ENCODE measurements at regions not wholly inside any gene's neighbourhood (a gene's known extent, or its start where the extent isn't known, plus 50 kb on each side); places are given as distances from the start of the nearest gene placed in this dataset.

GRCh38 chr4:35652197-35652596 lies 592.1 kb downstream of the ARAP2 start:
- H3K27me3 Mint-ChIP-seq (ENCODE audit: low read depth), result no peaks in the 10 kb centered on the region
- H3K9me3 Mint-ChIP-seq, result no peaks in the 10 kb centered on the region
- no peak overlapping the region for H3K27ac Mint-ChIP-seq
- intact Hi-C loops (cut with micrococcal nuclease), result no loop called here
- no peak for DNase-seq
- H3K36me3 Mint-ChIP-seq (ENCODE audit: low read depth), result no peaks in the 10 kb centered on the region
- H3K4me3 Mint-ChIP-seq, result no peak overlapping the region
- H3K4me1 Mint-ChIP-seq (ENCODE audit: low read depth), result no peaks in the 10 kb centered on the region
- CTCF ChIA-PET, result no interaction called here

GRCh38 chr4:35653451-35653850 lies 590.9 kb downstream of the ARAP2 start:
- Mint-ChIP-seq H3K4me3 (no peak overlapping the region), H3K9me3 (no peaks in the 10 kb centered on the region), H3K27ac (no peak overlapping the region), H3K4me1 (ENCODE audit: low read depth) (no peaks in the 10 kb centered on the region), H3K36me3 (ENCODE audit: low read depth) (no peaks in the 10 kb centered on the region), H3K27me3 (ENCODE audit: low read depth) (no peaks in the 10 kb centered on the region)
- intact Hi-C loops (cut with micrococcal nuclease), result no loop called here
- CTCF ChIA-PET, result no interaction called here
- DNase-seq, result no peak

- no peak for DNase-seq
- intact Hi-C loops (cut with micrococcal nuclease), result no loop called here
- Mint-ChIP-seq H3K36me3 (ENCODE audit: low read depth) (no peaks in the 10 kb centered on the region), H3K9me3 (peaks cover 1% of the 10 kb centered on the region), H3K4me1 (ENCODE audit: low read depth) (no peaks in the 10 kb centered on the region), H3K27ac (no peak overlapping the region), H3K4me3 (no peak overlapping the region), H3K27me3 (ENCODE audit: low read depth) (no peaks in the 10 kb centered on the region)
- CTCF ChIA-PET, result no interaction called here
These were observed 571.2 kb downstream of the ARAP2 start for GRCh38 chr4:35673137-35673536.

- intact Hi-C loops (cut with micrococcal nuclease), result no loop called here
- Mint-ChIP-seq H3K27ac (no peak overlapping the region), H3K4me1 (ENCODE audit: low read depth) (no peaks in the 10 kb centered on the region), H3K4me3 (no peak overlapping the region), H3K9me3 (peaks cover 4% of the 10 kb centered on the region), H3K36me3 (ENCODE audit: low read depth) (no peaks in the 10 kb centered on the region), H3K27me3 (ENCODE audit: low read depth) (no peaks in the 10 kb centered on the region)
- no peak for DNase-seq
- CTCF ChIA-PET, result no interaction called here
These were observed 559.6 kb downstream of the ARAP2 start for GRCh38 chr4:35684755-35685154.

DNA sequence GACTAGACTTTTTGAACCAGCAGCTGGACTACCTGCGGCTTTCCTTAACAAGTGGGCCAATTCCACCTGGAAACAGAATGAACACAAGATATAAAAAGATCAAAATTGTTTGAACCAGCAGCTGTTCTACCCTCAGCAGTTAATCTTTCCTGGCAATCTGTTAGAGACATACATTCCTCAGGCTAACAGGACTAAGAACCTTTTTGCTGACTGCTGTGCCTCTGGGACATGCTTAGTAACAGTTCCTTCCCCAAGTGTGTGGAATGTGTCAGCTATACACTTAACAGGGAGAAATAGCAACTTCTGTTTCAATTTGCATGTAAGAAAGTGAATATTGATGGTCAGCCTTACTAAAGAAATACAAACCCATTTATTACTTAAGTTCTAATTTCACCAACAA lies 554.4 kb downstream of the ARAP2 start:
- H3K27ac Mint-ChIP-seq, result no peak overlapping the region
- no peak overlapping the region for H3K4me3 Mint-ChIP-seq
- no peaks in the 10 kb centered on the region for H3K27me3 Mint-ChIP-seq (ENCODE audit: low read depth)
- no peaks in the 10 kb centered on the region for H3K4me1 Mint-ChIP-seq (ENCODE audit: low read depth)
- CTCF ChIA-PET, result no interaction called here
- no peak for DNase-seq
- no peaks in the 10 kb centered on the region for H3K9me3 Mint-ChIP-seq
- intact Hi-C loops (cut with micrococcal nuclease), result no loop called here
- no peaks in the 10 kb centered on the region for H3K36me3 Mint-ChIP-seq (ENCODE audit: low read depth)

GRCh38 chr4:35690271-35690670 lies 554.0 kb downstream of the ARAP2 start:
- H3K27ac Mint-ChIP-seq, result no peak overlapping the region
- no peaks in the 10 kb centered on the region for H3K36me3 Mint-ChIP-seq (ENCODE audit: low read depth)
- H3K4me1 Mint-ChIP-seq (ENCODE audit: low read depth), result no peaks in the 10 kb centered on the region
- no peak overlapping the region for H3K4me3 Mint-ChIP-seq
- intact Hi-C loops (cut with micrococcal nuclease), result no loop called here
- no peak for DNase-seq
- H3K9me3 Mint-ChIP-seq, result no peaks in the 10 kb centered on the region
- no peaks in the 10 kb centered on the region for H3K27me3 Mint-ChIP-seq (ENCODE audit: low read depth)
- CTCF ChIA-PET, result no interaction called here

- intact Hi-C loops (cut with micrococcal nuclease), result no loop called here
- Mint-ChIP-seq H3K36me3 (ENCODE audit: low read depth) (no peaks in the 10 kb centered on the region), H3K4me1 (ENCODE audit: low read depth) (no peaks in the 10 kb centered on the region), H3K9me3 (peaks cover 2% of the 10 kb centered on the region), H3K27me3 (ENCODE audit: low read depth) (no peaks in the 10 kb centered on the region), H3K27ac (no peak overlapping the region), H3K4me3 (no peak overlapping the region)
- no peak for DNase-seq
- CTCF ChIA-PET, result no interaction called here
These were observed 549.3 kb downstream of the ARAP2 start for GRCh38 chr4:35695003-35695402.

GRCh38 chr4:35695421-35695820 lies 548.9 kb downstream of the ARAP2 start:
- Mint-ChIP-seq H3K27ac (no peak overlapping the region), H3K36me3 (ENCODE audit: low read depth) (no peaks in the 10 kb centered on the region), H3K27me3 (ENCODE audit: low read depth) (no peaks in the 10 kb centered on the region), H3K4me3 (no peak overlapping the region), H3K9me3 (peaks cover 3% of the 10 kb centered on the region), H3K4me1 (ENCODE audit: low read depth) (no peaks in the 10 kb centered on the region)
- intact Hi-C loops (cut with micrococcal nuclease), result no loop called here
- no peak for DNase-seq
- CTCF ChIA-PET, result no interaction called here

GRCh38 chr4:35697210-35697736 lies 547.0 kb downstream of the ARAP2 start:
- Mint-ChIP-seq H3K27ac (no peak overlapping the region), H3K4me3 (no peak overlapping the region), H3K27me3 (ENCODE audit: low read depth) (no peaks in the 10 kb centered on the region), H3K9me3 (peaks cover 4% of the 10 kb centered on the region), H3K4me1 (ENCODE audit: low read depth) (no peaks in the 10 kb centered on the region), H3K36me3 (ENCODE audit: low read depth) (no peaks in the 10 kb centered on the region)
- no peak for DNase-seq
- intact Hi-C loops (cut with micrococcal nuclease), result no loop called here
- CTCF ChIA-PET, result interaction anchor here (0.6 kb wide), 2 partner anchors 221 to 682 kb away, joined by 3 to 5 read pairs; no protein-coding TSS in a partner anchor

DNA sequence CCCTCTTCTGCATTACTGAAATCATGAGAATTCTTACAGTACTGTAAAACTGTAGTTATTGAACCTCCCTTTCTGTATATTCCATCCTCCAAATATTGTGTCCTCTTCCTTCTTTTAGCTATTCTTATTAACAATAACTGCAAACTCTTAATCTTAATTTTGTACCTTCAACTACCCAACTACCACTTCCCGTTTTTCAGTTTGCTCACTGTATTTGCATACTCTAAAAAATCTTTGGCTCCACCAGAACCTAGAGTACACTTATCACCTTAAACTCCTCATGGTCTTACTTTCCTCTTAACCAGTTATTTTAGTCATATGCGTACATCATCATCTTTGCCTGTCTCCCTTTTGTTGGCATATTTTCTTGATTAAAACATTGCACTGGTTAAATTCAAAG lies 543.7 kb downstream of the ARAP2 start:
- H3K36me3 Mint-ChIP-seq (ENCODE audit: low read depth), result no peaks in the 10 kb centered on the region
- CTCF ChIA-PET, result no interaction called here
- no peak overlapping the region for H3K4me3 Mint-ChIP-seq
- intact Hi-C loops (cut with micrococcal nuclease), result no loop called here
- no peak for DNase-seq
- peaks cover 4% of the 10 kb centered on the region for H3K9me3 Mint-ChIP-seq
- no peaks in the 10 kb centered on the region for H3K27me3 Mint-ChIP-seq (ENCODE audit: low read depth)
- no peaks in the 10 kb centered on the region for H3K4me1 Mint-ChIP-seq (ENCODE audit: low read depth)
- H3K27ac Mint-ChIP-seq, result no peak overlapping the region

DNA sequence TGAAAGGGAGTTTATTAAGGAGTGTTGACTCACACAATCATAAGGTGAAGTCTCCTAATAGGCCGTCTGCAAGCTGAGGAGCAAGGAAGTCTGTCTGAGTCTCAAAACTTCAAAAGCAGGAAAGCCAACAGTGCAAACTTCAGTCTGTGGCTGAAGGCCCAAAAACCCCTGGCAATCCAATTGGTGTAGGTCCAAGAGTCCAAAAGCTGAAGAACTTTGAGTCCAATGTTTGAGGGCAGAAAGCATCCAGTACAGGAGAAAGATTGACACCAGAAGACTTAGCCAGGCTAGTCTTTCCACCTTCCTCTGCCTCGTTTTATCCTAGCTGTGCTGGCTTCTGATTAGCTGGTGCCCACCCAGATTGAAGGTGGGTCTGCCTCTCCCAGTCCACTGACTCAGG lies 535.2 kb downstream of the ARAP2 start:
- CTCF ChIA-PET, result no interaction called here
- Mint-ChIP-seq H3K36me3 (ENCODE audit: low read depth) (no peaks in the 10 kb centered on the region), H3K4me1 (ENCODE audit: low read depth) (no peaks in the 10 kb centered on the region), H3K27ac (no peak overlapping the region), H3K4me3 (no peak overlapping the region), H3K27me3 (ENCODE audit: low read depth) (no peaks in the 10 kb centered on the region), H3K9me3 (peaks cover 16% of the 10 kb centered on the region)
- DNase-seq, result no peak
- intact Hi-C loops (cut with micrococcal nuclease), result no loop called here

DNA sequence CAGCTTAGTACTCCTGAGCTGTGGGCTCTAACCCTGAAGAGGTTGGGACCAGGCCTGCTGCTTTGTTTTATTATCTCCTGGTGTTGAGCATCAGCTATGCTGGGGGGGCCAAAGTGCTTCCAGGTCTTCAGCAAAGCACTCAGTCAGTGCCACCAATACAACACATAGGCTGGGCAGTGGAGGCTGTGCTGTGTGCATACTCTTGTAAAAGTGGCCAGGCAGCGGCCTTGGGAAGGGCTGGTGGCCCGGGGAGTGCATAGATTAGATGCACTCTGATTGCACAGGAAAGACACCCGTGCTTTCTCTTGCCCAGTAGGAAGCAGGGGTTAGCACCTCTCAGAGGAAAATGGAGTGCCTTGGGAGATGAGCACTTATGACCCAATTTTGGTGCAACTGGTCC lies 534.0 kb downstream of the ARAP2 start:
- Mint-ChIP-seq H3K36me3 (ENCODE audit: low read depth) (no peaks in the 10 kb centered on the region), H3K27ac (no peak overlapping the region), H3K9me3 (peaks cover 24% of the 10 kb centered on the region), H3K4me3 (no peak overlapping the region), H3K27me3 (ENCODE audit: low read depth) (no peaks in the 10 kb centered on the region), H3K4me1 (ENCODE audit: low read depth) (no peaks in the 10 kb centered on the region)
- CTCF ChIA-PET, result no interaction called here
- intact Hi-C loops (cut with micrococcal nuclease), result no loop called here
- DNase-seq, result no peak

DNA sequence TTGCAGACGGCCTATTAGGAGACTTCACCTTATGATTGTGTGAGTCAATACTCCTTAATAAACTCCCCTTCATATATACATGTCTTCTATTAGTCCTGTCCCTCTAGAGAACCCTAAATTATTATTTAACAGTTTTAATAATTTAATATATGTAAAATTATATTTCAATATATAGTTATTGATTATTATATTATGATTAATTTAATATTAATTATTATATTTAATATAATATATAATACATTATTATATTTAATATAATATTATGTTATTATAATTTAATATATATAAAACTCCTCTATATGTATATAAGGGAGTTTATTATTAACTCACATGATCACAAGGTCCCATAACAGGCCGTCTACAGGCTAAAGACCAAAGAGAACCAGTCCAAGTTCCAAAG lies 533.2 kb downstream of the ARAP2 start:
- CTCF ChIA-PET, result no interaction called here
- H3K36me3 Mint-ChIP-seq (ENCODE audit: low read depth), result no peaks in the 10 kb centered on the region
- H3K4me1 Mint-ChIP-seq (ENCODE audit: low read depth), result no peaks in the 10 kb centered on the region
- peaks cover 24% of the 10 kb centered on the region for H3K9me3 Mint-ChIP-seq
- no peak overlapping the region for H3K27ac Mint-ChIP-seq
- H3K4me3 Mint-ChIP-seq, result no peak overlapping the region
- DNase-seq, result no peak
- intact Hi-C loops (cut with micrococcal nuclease), result no loop called here
- no peaks in the 10 kb centered on the region for H3K27me3 Mint-ChIP-seq (ENCODE audit: low read depth)

GRCh38 chr4:35723973-35724372 lies 520.3 kb downstream of the ARAP2 start:
- no peaks in the 10 kb centered on the region for H3K4me1 Mint-ChIP-seq (ENCODE audit: low read depth)
- H3K36me3 Mint-ChIP-seq (ENCODE audit: low read depth), result no peaks in the 10 kb centered on the region
- no peaks in the 10 kb centered on the region for H3K9me3 Mint-ChIP-seq
- H3K27ac Mint-ChIP-seq, result no peak overlapping the region
- no peaks in the 10 kb centered on the region for H3K27me3 Mint-ChIP-seq (ENCODE audit: low read depth)
- CTCF ChIA-PET, result no interaction called here
- H3K4me3 Mint-ChIP-seq, result no peak overlapping the region
- intact Hi-C loops (cut with micrococcal nuclease), result loop anchor here (10.0 kb wide), 1 partner anchor 211 kb away; no protein-coding TSS in a partner anchor
- DNase-seq, result no peak
